GM21390 (cell line): ENCODE measurements at regions not wholly inside any gene's neighbourhood (a gene's known extent, or its start where the extent isn't known, plus 50 kb on each side); places are given as distances from the start of the nearest gene placed in this dataset.

ENCODE experiments used
- ATAC-seq: cut with Tn5 transposase; IDR thresholded peaks from one replicate; pipeline ENCODE4 v1.9.1; 2021; ENCODE audit not compliant: unreplicated experiment

GRCh38 chr1:80274256-80274655 is 1267.7 kb upstream of the ADGRL4 start:
- ATAC-seq = no peak

- ATAC-seq = no peak
These were observed 1266.0 kb upstream of the ADGRL4 start for GRCh38 chr1:80272495-80272894.

GRCh38 chr1:80258659-80259058 is 1252.1 kb upstream of the ADGRL4 start:
- ATAC-seq = no peak

DNA sequence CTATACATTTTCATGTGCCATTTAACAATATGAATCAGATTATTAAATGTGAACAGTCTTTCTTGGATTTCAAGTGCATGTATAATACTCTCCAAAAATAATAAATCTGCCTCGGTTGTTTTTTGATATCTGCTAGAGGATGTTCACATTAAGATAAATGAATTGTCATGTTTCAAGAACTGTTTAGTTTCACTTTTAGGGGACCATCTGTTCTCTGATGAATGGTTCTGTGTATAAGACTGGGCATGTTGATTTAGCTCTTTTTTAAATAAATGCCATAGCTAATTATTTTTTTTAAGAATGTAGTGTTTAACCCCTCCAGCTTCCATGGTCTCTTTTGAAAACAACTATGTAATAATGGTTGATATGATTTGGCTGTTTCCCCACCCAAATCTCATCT is 1245.1 kb upstream of the ADGRL4 start:
- no peak for ATAC-seq

DNA sequence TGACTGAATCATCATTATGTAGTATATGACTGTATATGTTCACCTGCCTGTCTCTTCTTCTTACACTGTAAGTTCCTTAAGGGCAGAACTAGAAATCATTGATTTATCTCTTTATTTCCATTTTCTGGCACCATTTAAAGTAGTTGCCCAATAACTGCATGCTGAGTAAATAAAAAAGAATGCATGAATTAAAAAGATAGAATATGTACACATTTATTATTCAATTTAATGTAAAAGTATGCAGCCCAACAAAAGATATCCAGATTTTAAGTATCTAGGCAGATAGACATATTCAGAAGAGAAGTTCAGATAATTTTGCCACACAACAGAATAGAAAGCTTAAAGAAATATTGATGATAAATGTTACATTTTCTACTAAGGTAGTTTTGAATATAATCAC is 1244.6 kb upstream of the ADGRL4 start:
- no peak for ATAC-seq

GRCh38 chr1:80250573-80251168 is 1244.1 kb upstream of the ADGRL4 start:
- ATAC-seq = no peak

DNA sequence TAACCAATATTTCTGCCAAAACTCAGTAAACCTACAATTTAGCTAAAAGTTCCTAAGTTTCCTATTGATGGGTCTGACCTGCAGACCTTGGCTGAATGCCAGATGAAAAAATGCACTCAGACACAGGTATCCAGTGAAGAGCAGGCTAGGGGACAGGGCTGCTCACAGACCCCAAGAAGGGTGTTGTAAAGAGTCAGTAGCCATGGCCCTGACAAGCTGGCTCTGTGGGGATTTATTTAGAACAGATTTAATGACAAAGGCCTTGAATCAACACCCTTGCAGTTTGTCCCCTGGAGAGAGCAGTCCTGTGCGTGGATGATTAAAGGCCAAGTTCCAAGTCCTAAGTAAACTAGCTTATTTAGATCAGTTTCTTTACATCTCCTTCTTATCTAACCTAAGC is 1243.2 kb upstream of the ADGRL4 start:
- ATAC-seq = no peak

DNA sequence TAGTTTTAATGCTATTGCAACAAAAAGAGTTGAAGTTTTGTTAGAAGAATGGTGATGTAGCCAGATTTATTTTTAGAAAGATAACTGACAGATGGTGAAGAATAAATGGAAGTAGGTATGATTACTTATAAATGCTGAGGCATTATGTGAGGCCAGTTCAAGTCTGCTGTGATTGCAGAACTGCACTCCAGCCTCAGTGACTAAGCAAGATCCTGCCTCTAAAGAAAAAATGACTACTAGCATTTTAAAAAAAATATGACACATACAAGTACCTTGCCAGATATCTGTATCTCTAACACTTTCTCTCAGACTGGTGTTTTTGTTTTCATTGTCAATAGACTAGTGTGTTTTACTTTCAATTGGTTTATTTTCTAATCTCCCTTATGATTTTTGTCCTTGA is 1242.4 kb upstream of the ADGRL4 start:
- no peak for ATAC-seq

DNA sequence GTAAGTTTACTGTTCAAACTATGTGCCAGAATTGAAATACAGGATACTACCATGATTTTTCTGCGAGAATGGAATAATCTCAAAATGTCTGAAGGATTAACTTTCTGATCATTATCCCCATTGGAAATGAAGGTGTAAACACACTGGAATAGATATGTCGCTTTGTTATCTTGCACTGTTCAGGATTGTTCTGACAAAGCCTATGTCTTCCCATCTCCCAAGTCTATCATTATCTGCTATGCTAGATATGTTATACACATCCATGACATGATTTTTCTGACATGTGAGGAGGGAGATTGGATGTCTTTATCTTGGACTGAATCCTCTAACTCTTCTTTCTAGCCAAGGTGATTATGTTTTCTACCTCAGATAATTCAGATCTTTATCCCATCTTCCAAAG is 1239.3 kb upstream of the ADGRL4 start:
- no peak for ATAC-seq

- ATAC-seq = no peak
These were observed 1237.8 kb upstream of the ADGRL4 start for GRCh38 chr1:80244372-80244771.

GRCh38 chr1:80241566-80241965 is 1235.0 kb upstream of the ADGRL4 start:
- ATAC-seq = no peak

- no peak for ATAC-seq
These were observed 1219.0 kb upstream of the ADGRL4 start for GRCh38 chr1:80225510-80225909.

- no peak for ATAC-seq
These were observed 1214.8 kb upstream of the ADGRL4 start for GRCh38 chr1:80221319-80221718.

GRCh38 chr1:80218112-80218511 is 1211.6 kb upstream of the ADGRL4 start:
- peak; percentile 76 for ATAC-seq

DNA sequence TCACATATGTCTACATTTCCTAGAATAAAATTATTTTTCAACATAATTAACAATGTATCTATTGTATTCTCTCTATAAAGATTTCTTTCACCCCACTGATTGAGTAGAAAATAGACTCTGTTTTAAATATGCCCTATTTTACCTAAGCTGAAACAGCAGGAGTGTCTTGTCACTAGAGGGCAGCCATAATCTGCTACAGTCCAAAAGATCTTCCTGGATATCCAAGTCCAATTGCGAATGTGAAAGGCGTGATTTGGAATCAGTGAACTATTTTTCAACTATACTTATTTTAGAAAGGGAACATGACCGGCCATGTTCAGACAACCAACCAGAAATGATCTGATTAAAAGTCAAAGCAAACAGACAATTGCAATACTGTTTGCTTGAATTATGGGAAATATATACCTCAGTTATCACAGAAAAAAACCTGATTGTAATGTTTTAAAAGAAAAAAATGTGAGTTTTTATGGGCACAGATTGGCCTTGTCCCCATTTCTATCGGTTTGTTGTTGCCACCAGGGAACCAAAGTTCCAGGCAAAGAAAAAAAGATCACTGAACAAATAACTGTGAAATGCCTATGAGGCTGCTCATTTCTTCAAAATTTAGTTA is 1211.0 kb upstream of the ADGRL4 start:
- ATAC-seq = no peak

DNA sequence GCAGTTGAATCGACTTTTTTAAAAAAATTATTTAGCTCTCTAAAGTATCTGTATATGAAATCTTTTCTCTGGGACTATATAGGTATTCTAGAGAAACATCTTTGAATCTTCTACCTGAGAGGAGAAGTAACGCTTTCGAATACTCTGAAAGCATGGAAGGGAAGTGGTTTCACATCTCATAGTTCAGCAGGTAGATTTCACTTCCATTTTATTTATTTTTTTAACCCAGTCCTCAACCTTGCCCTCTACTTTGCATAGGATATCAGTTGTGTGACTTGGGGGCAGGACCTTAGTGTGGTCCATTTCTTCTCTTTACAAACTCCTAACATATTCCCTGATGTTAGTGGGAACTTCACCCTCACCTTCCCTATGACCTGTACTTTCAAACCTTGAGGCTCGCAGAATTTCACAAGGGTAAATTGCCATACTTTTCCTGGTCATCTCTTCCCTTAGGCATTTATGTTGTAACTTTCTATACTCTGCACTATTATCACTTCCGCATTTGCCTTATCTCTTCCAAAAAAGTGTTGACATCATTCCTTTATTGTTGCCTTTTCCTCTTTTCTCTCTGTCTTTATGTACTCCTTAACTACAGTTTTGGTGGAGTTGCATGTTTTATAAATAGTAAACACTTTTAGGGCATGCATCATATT is 1208.5 kb upstream of the ADGRL4 start:
- no peak for ATAC-seq

DNA sequence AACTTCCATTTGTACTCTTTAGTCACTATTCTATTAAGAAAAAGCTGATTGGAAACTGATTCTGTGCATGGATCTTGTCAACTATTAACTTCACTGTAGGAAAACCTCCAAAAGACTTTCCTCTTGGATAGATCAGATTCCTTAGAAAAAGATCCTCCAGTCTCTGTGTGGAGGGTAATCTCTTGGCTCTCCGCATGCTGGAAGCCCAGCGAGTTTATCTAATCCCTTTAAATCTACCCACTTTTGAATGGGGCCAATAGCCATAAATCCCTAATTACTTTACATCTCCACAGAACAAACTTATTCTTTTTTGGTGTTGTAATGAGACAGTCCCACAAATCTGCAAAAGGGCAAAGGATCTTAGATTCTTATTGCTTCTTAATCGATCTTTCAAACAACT is 1206.4 kb upstream of the ADGRL4 start:
- no peak for ATAC-seq

- ATAC-seq = no peak
These were observed 1205.3 kb upstream of the ADGRL4 start for GRCh38 chr1:80211691-80212380.

- no peak for ATAC-seq
These were observed 1195.6 kb upstream of the ADGRL4 start for GRCh38 chr1:80202118-80202517.

DNA sequence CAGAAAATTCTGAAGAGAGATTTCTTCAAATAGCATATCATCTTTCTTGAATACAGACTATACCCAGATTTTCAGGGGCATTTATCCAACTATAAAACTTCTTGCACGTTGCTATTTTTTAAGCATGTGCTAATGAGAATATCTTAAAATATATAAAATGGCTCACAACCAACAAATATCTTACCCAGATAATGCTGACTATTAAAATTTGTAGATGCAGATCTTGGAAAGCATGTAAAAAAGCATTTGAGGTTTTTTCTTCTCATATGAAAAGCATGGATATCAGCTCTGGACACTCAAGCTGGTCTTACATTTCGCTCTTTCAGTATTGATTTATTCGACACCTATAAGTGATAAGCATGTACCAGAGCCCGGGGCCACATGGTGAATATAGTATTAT is 1187.7 kb upstream of the ADGRL4 start:
- no peak for ATAC-seq

GRCh38 chr1:80181418-80181817 is 1174.9 kb upstream of the ADGRL4 start:
- ATAC-seq = no peak

GRCh38 chr1:80171631-80172030 is 1165.1 kb upstream of the ADGRL4 start:
- ATAC-seq = no peak
